GM19397 (cell line): ENCODE measurements at regions not wholly inside any gene's neighbourhood (a gene's known extent, or its start where the extent isn't known, plus 50 kb on each side); places are given as distances from the start of the nearest gene placed in this dataset.

Experiments
- ATAC-seq: cut with Tn5 transposase; IDR thresholded peaks from one replicate; pipeline ENCODE4 v1.9.1; 2021; ENCODE audit warnings: mild to moderate bottlenecking, moderate library complexity; ENCODE audit not compliant: unreplicated experiment

- no peak for ATAC-seq
These were observed 681.2 kb upstream of the TSPY4 start for GRCh38 chrY:8656101-8656500.

- ATAC-seq: no peak
These were observed 680.7 kb upstream of the TSPY4 start for GRCh38 chrY:8656515-8656914.

DNA sequence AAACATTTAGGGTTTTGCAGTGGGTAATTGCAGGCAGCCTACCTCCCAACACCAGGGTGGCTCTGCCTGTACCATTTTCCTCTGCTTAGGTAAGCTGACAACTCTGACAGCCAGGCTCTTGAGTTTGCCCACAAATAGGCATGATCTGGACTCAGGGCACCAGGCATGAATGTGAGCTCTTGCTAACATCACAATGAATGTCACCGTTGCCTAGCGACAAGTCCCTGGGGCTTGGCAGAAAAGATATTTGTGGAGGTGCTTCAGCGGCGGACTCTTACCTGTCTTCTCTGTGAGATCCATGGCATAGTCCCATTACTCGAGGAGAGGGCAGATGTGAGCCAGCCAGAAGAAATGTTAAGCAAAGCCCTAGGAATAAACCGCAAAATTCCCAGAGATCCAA, 677.5 kb upstream of the TSPY4 start:
- no peak for ATAC-seq

GRCh38 chrY:8673896-8674295, 663.4 kb upstream of the TSPY4 start:
- ATAC-seq: no peak

DNA sequence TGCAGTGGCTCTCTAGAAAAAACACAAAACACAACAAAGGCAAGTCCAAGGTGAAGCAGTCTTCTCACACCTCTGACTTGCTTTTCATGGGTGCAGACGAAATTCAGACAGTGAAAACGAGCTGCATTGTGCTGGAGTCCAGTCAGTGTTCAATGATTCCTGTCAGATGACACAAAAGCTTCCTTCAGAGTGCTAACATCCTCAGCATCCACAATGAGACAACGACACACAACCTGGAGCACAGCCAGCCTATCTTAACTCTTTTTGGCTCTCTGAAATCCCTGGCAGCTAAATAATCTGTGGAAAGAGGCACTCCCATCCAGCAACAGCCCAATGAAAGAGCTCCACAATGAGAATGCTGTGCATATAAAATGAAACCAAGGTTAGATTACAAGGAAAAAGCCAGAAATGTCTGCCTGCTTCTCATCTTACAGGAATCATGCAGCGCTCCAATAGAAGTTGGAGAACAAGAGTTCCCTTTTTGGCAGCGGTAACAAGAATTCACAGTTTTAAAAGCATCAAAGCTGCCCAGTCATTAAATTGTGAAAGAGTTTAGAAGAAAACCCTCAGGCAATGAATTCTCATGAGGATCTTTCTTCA, 659.8 kb upstream of the TSPY4 start:
- no peak for ATAC-seq

DNA sequence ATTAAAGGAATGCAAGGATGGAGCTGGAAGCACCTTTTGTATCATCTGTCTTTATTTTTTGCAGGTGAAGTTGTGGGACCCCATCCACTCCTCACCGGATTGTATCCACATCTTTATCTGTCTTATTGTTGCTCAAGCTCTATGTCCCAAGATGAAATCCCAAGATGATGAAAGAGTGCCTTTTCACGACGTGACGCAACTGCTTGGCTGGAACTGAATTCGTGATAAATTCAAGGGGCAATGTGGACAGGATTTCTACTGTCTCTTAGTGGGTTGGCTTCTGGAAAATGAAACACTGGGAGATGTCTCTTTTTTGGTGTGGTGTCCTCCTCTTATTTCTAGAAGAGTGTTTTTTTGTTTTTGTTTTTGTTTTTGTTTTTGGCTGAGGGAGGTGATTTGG, 650.1 kb upstream of the TSPY4 start:
- ATAC-seq: no peak

GRCh38 chrY:8690901-8691685, 646.2 kb upstream of the TSPY4 start:
- ATAC-seq: no peak

- no peak for ATAC-seq
These were observed 638.7 kb upstream of the TSPY4 start for GRCh38 chrY:8698571-8698970.

GRCh38 chrY:8705636-8706300, 631.5 kb upstream of the TSPY4 start:
- no peak for ATAC-seq

DNA sequence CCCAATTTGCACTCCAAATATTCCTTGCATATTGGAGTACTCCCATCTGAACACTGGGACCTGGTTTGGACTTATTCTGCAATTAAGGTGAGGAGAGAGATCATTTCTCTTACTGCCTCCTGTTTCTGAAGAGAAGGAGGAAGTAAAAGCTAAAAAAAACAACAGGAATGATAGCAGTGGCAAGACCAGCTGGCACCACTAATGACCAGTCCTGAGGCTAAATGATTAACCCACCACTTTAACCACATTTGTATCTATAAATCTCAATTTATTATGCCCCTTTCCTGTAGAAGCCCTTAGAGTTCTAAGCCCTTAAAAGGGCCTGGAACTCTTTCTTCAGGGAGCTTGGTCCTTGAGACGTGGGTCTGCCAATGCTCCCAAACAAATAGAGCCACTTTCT, 625.0 kb upstream of the TSPY4 start:
- ATAC-seq: no peak

GRCh38 chrY:8715226-8715625, 622.0 kb upstream of the TSPY4 start:
- ATAC-seq: no peak

- ATAC-seq: no peak
These were observed 610.6 kb upstream of the TSPY4 start for GRCh38 chrY:8726616-8727015.

DNA sequence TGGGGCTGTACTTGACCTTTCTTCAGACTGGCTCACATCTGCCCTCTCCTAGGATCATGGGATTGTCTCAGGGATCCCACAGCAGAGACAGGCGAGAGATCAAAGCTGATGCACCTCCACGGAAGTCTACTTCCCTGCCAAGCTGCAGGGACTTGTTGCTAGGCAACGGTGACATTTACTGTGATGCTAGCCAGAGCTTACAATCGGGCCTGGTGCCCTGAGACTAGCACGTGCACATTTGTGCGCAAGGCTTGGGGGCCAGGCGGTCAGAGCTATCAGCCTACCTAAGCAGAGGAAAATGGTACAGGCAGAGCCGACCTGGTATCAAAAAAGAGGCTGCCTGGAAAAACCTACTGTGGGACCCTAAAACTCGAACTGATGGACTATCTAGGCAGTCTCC, 607.3 kb upstream of the TSPY4 start:
- no peak for ATAC-seq

DNA sequence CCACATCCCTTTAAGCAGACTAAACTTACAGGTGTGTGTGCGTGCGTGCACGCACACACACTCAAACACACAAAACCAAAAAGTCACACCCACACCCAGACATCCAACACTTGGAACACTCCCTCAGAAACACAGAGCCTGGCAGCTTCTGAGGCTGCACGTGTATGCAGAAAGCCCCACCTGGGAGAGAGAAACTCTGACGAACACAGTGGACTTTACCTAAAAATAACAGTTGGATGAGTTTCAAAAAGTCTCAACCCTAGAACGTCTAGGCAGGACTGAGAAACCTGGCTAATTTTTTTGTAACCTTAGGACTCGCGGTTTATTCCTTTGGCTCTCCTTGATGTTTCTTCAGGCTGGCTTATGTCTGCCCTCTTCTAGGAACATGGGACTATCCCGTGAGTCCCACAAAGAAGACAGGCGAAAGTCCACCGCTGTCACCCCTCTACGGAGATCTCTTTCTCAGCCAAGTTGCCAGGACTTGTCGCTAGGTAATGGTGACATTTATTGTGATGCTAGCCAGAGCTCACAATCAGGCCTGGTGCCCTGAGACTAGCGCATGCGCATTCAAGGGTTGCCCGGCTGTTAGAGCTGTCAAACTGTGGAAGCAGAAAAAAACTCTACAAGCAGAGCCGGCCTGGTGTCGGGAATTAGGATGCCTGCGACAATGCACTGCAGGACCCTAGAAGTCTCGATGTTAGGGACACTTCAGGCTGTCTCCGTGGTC, 595.8 kb upstream of the TSPY4 start:
- ATAC-seq: no peak

- ATAC-seq: no peak
These were observed 573.1 kb upstream of the TSPY4 start for GRCh38 chrY:8764184-8764583.

DNA sequence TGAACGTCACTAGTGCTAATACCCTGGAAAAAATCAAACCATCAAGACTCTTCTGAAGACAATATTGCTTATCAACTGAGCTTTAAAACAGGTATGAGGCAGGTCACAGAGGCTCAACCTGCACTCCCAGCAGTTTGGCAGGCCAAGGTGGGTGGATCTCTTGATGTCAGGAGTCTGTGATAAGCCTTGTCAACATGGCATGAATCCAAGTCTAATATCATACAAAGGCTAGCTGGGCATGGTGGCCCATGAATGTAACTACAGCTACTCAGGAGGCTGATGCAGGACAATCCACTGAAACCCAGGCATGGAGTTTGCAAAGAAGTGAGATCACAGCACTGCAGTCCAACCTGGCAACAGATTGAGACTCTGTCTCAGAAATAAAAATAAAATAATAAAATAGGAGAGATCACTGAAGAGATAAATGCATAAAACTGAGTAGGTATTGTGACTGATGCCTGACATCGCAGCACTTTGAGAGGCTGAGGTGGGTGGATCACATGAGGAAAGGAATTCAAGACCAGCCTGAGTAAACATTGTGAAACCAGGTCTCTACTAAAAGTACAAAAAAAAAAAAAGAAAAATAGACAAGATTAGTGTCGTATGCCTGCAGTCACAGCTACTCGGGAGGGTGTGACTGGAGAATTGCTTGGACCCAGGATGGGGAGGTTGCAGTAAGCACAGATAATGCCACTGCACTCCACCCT, 555.9 kb upstream of the TSPY4 start:
- ATAC-seq: no peak

DNA sequence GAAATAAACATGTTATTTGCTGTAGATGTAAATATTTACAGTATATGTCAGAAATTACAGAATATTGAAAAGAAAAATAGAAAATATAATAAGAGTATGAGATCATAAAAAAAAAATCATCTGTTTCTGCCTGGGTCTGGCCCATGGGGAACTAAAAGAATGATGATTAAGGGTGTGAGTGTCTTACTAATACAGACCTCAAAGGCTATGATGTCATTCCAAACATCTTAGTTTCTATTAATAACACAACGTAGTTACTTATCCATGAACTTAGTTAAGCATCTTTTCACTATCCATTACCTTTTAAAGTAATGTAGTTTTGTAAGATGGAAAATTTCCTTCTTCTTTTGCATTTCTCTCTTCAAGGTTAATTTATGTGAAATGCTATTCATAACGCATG, 542.7 kb upstream of the TSPY4 start:
- ATAC-seq: no peak

DNA sequence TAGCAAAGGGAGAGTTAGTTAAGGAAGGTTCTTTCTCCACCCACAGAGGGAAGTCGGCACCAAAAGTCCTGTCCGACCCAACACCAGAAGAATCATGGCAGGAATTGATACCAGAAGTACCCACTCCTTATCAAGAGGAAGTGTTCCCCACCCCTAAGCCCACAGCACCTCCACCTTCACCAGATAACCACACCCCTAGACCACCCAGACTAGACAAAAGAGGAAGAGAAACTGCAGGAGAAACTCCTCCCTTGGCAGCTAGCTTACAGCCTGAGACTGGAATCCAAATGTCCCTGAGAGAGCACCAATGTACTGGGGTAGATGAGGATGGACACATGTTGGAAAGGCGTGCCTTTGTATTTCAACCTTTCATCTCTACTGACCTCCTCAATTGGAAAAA, 532.9 kb upstream of the TSPY4 start:
- no peak for ATAC-seq

DNA sequence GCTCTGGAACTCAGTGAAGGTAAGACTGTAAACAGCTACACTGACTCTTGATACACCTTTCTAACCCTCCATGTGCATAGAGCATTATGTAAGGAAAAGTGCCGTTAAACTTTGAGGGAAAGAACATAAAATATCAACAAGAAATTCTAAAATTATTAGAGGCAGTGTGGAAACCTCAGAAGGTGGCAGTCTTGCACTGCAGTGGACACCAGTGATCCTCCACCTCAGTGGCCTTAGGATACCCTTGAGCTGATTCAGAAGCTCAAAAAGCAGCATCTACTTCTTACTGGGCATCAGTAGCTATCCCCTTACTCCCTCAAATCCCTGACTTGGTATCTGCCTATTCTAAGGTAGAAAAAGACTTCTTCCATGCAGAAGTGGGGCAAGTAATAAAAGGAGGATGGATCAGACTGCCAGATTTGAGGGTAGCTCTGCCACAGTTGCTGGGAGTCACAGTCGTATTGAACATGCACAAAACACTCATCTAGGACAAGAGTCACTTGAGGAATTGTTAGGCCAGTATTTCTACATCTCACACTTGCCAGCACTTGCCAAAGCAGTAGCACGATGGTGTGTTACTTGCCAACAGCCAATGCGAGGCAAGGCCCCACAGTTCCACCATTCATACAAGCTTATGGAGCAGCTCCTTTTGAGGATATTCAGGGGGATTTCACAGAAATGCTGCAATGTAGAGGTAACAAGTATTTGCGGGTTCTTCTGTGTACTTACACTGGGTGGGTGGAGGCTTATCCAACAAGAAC, 529.4 kb upstream of the TSPY4 start:
- ATAC-seq: no peak

GRCh38 chrY:8808611-8809010, 528.7 kb upstream of the TSPY4 start:
- no peak for ATAC-seq
